Liver (tissue), 8 donors: ENCODE measurements at regions not wholly inside any gene's neighbourhood (a gene's known extent, or its start where the extent isn't known, plus 50 kb on each side); places are given as distances from the start of the nearest gene placed in this dataset.

Source experiments
- DNase-seq: peaks from one replicate; pipeline ENCODE4 v3.0.0-alpha.2; 2017; ENCODE audit warnings: low spot score
- H3K27ac ChIP-seq, 2 donors: one replicate each; pipeline ENCODE4 v1.7.0; 2013; ENCODE audit warnings: inconsistent platforms in 2 of 2, low read length in 2 of 2, control low read depth in 1 of 2, low read depth in 1 of 2, mild to moderate bottlenecking in 1 of 2
- H3K27me3 ChIP-seq, 4 donors: one replicate each; pipeline versions ENCODE4 v1.6.1 to v1.7.0; 2013; ENCODE audit warnings: low read length in 3 of 4, inconsistent platforms in 1 of 4, mild to moderate bottlenecking in 1 of 4, moderate library complexity in 1 of 4; ENCODE audit not compliant: control insufficient read depth in 4 of 4, insufficient read depth in 4 of 4
- H3K36me3 ChIP-seq, 4 donors: one replicate each; pipeline versions ENCODE4 v1.6.1 to v1.7.0; 2013; ENCODE audit warnings: low read length in 3 of 4, mild to moderate bottlenecking in 3 of 4, low read depth in 1 of 4, moderate library complexity in 1 of 4; ENCODE audit not compliant: control insufficient read depth in 4 of 4, insufficient read depth in 3 of 4
- H3K4me1 ChIP-seq, 4 donors: one replicate each; pipeline versions ENCODE4 v1.6.1 to v1.7.0; 2013; ENCODE audit warnings: low read length in 3 of 4, mild to moderate bottlenecking in 3 of 4, moderate library complexity in 1 of 4; ENCODE audit not compliant: control insufficient read depth in 4 of 4, insufficient read depth in 4 of 4
- H3K4me3 ChIP-seq, 3 donors: one replicate each; pipeline versions ENCODE4 v1.6.1 to v1.7.0; 2013; ENCODE audit warnings: low read length in 3 of 3, control low read depth in 1 of 3, low read depth in 1 of 3, mild to moderate bottlenecking in 1 of 3
- H3K9ac ChIP-seq, 2 donors: one replicate each; pipeline ENCODE4 v1.7.0; 2013; ENCODE audit warnings: low read length in 2 of 2, mild to moderate bottlenecking in 2 of 2, moderate library complexity in 2 of 2, control low read depth in 1 of 2, low read depth in 1 of 2
- H3K9me3 ChIP-seq, 4 donors: one replicate each; pipeline versions ENCODE4 v1.6.1 to v1.7.0; 2013; ENCODE audit warnings: low read length in 3 of 4; ENCODE audit not compliant: control insufficient read depth in 4 of 4
- EGR1 ChIP-seq, 2 donors: IDR thresholded peaks; 2 replicates each; pipeline ENCODE4 v1.6.1; 2016 to 2018; ENCODE audit warnings: antibody characterized with exemption in 2 of 2, low read depth in 2 of 2
- FOXA1 ChIP-seq: IDR thresholded peaks from 2 replicates; pipeline ENCODE4 v1.6.1; 2016; ENCODE audit warnings: antibody characterized with exemption
- FOXA2 ChIP-seq: IDR thresholded peaks from 2 replicates; pipeline ENCODE4 v1.6.1; 2016; ENCODE audit warnings: antibody characterized with exemption
- GABPA ChIP-seq, 2 donors: IDR thresholded peaks in 1 of 2; conservative IDR thresholded peaks in 1 of 2; 2 replicates each; pipeline ENCODE4 v1.6.1; 2016; ENCODE audit warnings: antibody characterized with exemption in 2 of 2, mild to moderate bottlenecking in 1 of 2, moderate library complexity in 1 of 2
- HNF4A ChIP-seq, 2 donors: conservative IDR thresholded peaks; 2 replicates each; pipeline ENCODE4 v1.6.1; 2016; ENCODE audit warnings: antibody characterized with exemption in 2 of 2, mild to moderate bottlenecking in 2 of 2
- HNF4G ChIP-seq: IDR thresholded peaks from 2 replicates; pipeline ENCODE4 v1.6.1; 2016; ENCODE audit warnings: antibody characterized with exemption
- JUND ChIP-seq, 2 donors: IDR thresholded peaks; 2 replicates each; pipeline ENCODE4 v1.6.1; 2016; ENCODE audit warnings: antibody characterized with exemption in 2 of 2
- NR2F2 ChIP-seq: IDR thresholded peaks from 2 replicates; pipeline ENCODE4 v1.6.1; 2016; ENCODE audit warnings: antibody characterized with exemption
- RAD21 ChIP-seq, 2 donors: IDR thresholded peaks; 2 replicates each; pipeline ENCODE4 v1.6.1; 2016; ENCODE audit warnings: antibody characterized with exemption in 2 of 2, mild to moderate bottlenecking in 2 of 2
- RXRA ChIP-seq, 2 donors: IDR thresholded peaks; 2 replicates each; pipeline ENCODE4 v1.6.1; 2017 to 2018; ENCODE audit warnings: antibody characterized with exemption in 2 of 2, mild to moderate bottlenecking in 1 of 2
- SP1 ChIP-seq: IDR thresholded peaks from 2 replicates; pipeline ENCODE4 v1.6.1; 2018; ENCODE audit warnings: antibody characterized with exemption, mild to moderate bottlenecking
- TAF1 ChIP-seq: conservative IDR thresholded peaks from 2 replicates; pipeline ENCODE4 v1.6.1; 2016; ENCODE audit warnings: antibody characterized with exemption, mild to moderate bottlenecking
- YY1 ChIP-seq: IDR thresholded peaks from 2 replicates; pipeline ENCODE4 v1.6.1; 2016; ENCODE audit warnings: antibody characterized with exemption, mild to moderate bottlenecking
- WGBS: extraction: QIAGEN DNeasy Blood & Tissue Kit; methylation state at CpG from one replicate; pipeline ENCODE4 v1.1.7; 2013; 5-methylcytosine and 5-hydroxymethylcytosine counted together
- TF ChIP-seq, protein P1 (sequence below): IDR thresholded peaks from 2 replicates; pipeline ENCODE4 v1.6.1; 2016; ENCODE audit warnings: antibody characterized with exemption
- TF ChIP-seq, protein P2 (sequence below): fragments of 150-350 bp; IDR thresholded peaks from 2 replicates; pipeline ENCODE4 v1.5.1; 2017; ENCODE audit warnings: improper control_type of control experiment, low read depth, low read length; ENCODE audit not compliant: missing input control
- TF ChIP-seq, protein P3 (sequence below): IDR thresholded peaks from 2 replicates; pipeline ENCODE4 v1.6.1; 2016; ENCODE audit warnings: antibody characterized with exemption, mild to moderate bottlenecking
- TF ChIP-seq, protein P4 (sequence below): IDR thresholded peaks from 2 replicates; pipeline ENCODE4 v1.6.1; 2016; ENCODE audit warnings: antibody characterized with exemption
- TF ChIP-seq, protein P5 (sequence below): IDR thresholded peaks from 2 replicates; pipeline ENCODE4 v1.6.1; 2016; ENCODE audit warnings: antibody characterized with exemption
- donor health status: healthy.
- donor health status: healthy.
- donor health status: healthy.
- donor health status: healthy.
- donor health status: healthy.

DNA sequence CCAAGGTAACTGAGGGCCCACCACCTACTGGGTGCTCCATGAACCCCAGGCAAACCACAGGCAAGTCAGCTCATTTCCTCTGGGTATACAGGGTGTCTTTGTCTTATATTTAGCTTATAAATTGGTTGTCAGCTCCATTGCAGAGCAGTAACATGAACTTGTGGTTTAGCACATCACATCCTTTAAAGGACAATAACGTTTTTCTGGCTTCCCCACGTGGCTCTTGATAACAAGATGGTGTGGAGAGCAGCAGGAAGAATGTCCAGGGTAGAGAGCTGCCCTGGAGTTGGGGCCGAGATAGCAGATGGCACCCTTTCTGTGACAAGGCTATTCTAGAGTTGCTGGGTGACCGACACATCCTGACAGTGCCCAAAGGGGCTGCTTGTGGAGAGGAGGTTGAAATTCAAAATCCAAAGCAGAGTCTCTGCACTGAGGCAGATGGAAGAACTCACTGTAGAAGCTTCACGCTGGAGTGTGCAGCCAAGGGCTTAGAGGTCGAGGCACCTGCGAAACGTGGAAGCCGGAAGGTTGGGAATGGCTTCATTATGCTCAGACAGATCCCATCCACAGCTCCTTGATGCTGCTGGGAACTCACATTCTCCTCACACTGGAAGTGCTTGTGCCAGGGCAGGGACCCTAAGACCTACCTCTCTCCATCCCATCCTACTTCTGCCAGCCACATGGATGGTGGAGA, 133.0 kb upstream of the FRY start:
- Histone ChIP-seq H3K9ac (no peak overlapping the region), H3K27me3 (no peaks in the 10 kb centered on the region), H3K27ac (no peak overlapping the region), H3K9me3 (no peaks in the 10 kb centered on the region), H3K36me3 (no peaks in the 10 kb centered on the region), H3K4me3 (no peak overlapping the region), H3K4me1 (no peaks in the 10 kb centered on the region)
- no peak for DNase-seq
- 74% methylated on average over 9 of the region's 9 CpGs for WGBS
- TF ChIP-seq RAD21 (IDR thresholded peaks at IDR 0.05) (no peak), TAF1 (no peak), YY1 (no peak), HNF4A (conservative IDR thresholded peaks at IDR 0.05) (no peak), FOXA2 (no peak), HNF4G (no peak), NR2F2 (no peak), FOXA1 (no peak), SP1 (no peak), EGR1 (IDR thresholded peaks at IDR 0.05; ENCODE audit: low read depth in 2 of 2) (no peak)
- TF ChIP-seq, protein P1, sequence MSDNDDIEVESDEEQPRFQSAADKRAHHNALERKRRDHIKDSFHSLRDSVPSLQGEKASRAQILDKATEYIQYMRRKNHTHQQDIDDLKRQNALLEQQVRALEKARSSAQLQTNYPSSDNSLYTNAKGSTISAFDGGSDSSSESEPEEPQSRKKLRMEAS: no peak
- TF ChIP-seq, protein P2, sequence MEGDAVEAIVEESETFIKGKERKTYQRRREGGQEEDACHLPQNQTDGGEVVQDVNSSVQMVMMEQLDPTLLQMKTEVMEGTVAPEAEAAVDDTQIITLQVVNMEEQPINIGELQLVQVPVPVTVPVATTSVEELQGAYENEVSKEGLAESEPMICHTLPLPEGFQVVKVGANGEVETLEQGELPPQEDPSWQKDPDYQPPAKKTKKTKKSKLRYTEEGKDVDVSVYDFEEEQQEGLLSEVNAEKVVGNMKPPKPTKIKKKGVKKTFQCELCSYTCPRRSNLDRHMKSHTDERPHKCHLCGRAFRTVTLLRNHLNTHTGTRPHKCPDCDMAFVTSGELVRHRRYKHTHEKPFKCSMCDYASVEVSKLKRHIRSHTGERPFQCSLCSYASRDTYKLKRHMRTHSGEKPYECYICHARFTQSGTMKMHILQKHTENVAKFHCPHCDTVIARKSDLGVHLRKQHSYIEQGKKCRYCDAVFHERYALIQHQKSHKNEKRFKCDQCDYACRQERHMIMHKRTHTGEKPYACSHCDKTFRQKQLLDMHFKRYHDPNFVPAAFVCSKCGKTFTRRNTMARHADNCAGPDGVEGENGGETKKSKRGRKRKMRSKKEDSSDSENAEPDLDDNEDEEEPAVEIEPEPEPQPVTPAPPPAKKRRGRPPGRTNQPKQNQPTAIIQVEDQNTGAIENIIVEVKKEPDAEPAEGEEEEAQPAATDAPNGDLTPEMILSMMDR: no peak
- TF ChIP-seq, protein P3, sequence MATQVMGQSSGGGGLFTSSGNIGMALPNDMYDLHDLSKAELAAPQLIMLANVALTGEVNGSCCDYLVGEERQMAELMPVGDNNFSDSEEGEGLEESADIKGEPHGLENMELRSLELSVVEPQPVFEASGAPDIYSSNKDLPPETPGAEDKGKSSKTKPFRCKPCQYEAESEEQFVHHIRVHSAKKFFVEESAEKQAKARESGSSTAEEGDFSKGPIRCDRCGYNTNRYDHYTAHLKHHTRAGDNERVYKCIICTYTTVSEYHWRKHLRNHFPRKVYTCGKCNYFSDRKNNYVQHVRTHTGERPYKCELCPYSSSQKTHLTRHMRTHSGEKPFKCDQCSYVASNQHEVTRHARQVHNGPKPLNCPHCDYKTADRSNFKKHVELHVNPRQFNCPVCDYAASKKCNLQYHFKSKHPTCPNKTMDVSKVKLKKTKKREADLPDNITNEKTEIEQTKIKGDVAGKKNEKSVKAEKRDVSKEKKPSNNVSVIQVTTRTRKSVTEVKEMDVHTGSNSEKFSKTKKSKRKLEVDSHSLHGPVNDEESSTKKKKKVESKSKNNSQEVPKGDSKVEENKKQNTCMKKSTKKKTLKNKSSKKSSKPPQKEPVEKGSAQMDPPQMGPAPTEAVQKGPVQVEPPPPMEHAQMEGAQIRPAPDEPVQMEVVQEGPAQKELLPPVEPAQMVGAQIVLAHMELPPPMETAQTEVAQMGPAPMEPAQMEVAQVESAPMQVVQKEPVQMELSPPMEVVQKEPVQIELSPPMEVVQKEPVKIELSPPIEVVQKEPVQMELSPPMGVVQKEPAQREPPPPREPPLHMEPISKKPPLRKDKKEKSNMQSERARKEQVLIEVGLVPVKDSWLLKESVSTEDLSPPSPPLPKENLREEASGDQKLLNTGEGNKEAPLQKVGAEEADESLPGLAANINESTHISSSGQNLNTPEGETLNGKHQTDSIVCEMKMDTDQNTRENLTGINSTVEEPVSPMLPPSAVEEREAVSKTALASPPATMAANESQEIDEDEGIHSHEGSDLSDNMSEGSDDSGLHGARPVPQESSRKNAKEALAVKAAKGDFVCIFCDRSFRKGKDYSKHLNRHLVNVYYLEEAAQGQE: no peak
- TF ChIP-seq, protein P4, sequence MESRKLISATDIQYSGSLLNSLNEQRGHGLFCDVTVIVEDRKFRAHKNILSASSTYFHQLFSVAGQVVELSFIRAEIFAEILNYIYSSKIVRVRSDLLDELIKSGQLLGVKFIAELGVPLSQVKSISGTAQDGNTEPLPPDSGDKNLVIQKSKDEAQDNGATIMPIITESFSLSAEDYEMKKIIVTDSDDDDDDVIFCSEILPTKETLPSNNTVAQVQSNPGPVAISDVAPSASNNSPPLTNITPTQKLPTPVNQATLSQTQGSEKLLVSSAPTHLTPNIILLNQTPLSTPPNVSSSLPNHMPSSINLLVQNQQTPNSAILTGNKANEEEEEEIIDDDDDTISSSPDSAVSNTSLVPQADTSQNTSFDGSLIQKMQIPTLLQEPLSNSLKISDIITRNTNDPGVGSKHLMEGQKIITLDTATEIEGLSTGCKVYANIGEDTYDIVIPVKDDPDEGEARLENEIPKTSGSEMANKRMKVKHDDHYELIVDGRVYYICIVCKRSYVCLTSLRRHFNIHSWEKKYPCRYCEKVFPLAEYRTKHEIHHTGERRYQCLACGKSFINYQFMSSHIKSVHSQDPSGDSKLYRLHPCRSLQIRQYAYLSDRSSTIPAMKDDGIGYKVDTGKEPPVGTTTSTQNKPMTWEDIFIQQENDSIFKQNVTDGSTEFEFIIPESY: no peak

DNA sequence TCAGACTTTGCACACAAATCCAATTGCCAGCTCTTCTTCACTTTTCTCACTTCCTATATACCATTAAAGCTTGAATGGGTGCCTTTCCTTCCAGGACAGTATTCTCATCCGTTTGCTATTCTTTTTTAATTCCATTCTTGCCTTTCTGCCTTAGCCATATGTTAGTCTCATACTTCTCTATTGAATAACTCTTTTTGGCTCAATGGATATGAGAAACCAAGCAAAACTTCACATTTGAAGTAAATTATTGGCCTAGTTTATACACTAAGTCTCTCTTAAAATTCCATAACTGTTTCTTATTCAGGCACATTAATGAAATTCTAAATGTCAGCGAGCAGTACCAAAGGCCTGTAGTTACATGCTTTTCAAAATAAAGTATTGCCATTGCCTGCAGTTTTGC, 129.6 kb upstream of the FRY start:
- Histone ChIP-seq H3K27me3 (no peaks in the 10 kb centered on the region), H3K27ac (no peak overlapping the region), H3K9ac (no peak overlapping the region), H3K36me3 (no peaks in the 10 kb centered on the region), H3K4me1 (no peaks in the 10 kb centered on the region), H3K9me3 (no peaks in the 10 kb centered on the region), H3K4me3 (no peak overlapping the region)
- 94% methylated on average over 2 of the region's 2 CpGs for WGBS
- no peak for DNase-seq
- TF ChIP-seq, protein P4: no peak
- TF ChIP-seq FOXA1 (no peak), GABPA (IDR thresholded peaks at IDR 0.05 in 1 of 2, conservative IDR thresholded peaks at IDR 0.05 in 1 of 2) (no peak), JUND (IDR thresholded peaks at IDR 0.05) (no peak), SP1 (no peak), EGR1 (IDR thresholded peaks at IDR 0.05; ENCODE audit: low read depth in 2 of 2) (no peak), RXRA (IDR thresholded peaks at IDR 0.05) (no peak), HNF4A (conservative IDR thresholded peaks at IDR 0.05) (no peak), NR2F2 (no peak), TAF1 (no peak), YY1 (no peak), FOXA2 (no peak)
- TF ChIP-seq, protein P5, sequence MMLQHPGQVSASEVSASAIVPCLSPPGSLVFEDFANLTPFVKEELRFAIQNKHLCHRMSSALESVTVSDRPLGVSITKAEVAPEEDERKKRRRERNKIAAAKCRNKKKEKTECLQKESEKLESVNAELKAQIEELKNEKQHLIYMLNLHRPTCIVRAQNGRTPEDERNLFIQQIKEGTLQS: no peak
- TF ChIP-seq, protein P1: no peak
